SK-N-SH (cell line): ENCODE measurements at regions not wholly inside any gene's neighbourhood (a gene's known extent, or its start where the extent isn't known, plus 50 kb on each side); places are given as distances from the start of the nearest gene placed in this dataset.

Source experiments
- CTCF ChIA-PET: fragments of 300-600, 350-600 bp; formaldehyde crosslinking; extraction: SDS; loops from one replicate; lab custom pipeline; 2021; lab: Yijun Ruan, JAX
- POLR2A ChIA-PET: fragments of 350-600 bp; sonication (Branson Sonifier 250); formaldehyde crosslinking; extraction: SDS; loops from one replicate; lab custom pipeline; 2020; ENCODE audit warnings: antibody characterized with exemption, inconsistent platforms; lab: Yijun Ruan, JAX
- DNase-seq: peaks from one replicate; pipeline ENCODE4 v3.0.0; 2012
- H2AFZ ChIP-seq: fragments of 200-600 bp; sonication (generic); 2 replicates; pipeline ENCODE4 v1.8.1; 2016; ENCODE audit warnings: antibody characterized with exemption, mild to moderate bottlenecking, low read depth
- H3F3A ChIP-seq: fragments of 200-600 bp; sonication (generic); replicated peaks from 2 replicates; pipeline ENCODE3; 2016; ENCODE audit warnings: antibody characterized with exemption, mild to moderate bottlenecking; ENCODE audit not compliant: insufficient read depth
- H3K27ac ChIP-seq, 2 experiments: fragments of 200-500 bp in 1 of 2; fragments of 200-600 bp in 1 of 2; sonication (Bioruptor generic) in 1 of 2; sonication (generic), shearing (Covaris generic) in 1 of 2; 2 replicates each; pipeline versions ENCODE4 v1.5.1 to v1.6.1; 2014 to 2016; ENCODE audit warnings: low read depth in 2 of 2, inconsistent platforms in 1 of 2, low read length in 1 of 2, mild to moderate bottlenecking in 1 of 2, mixed read lengths in 1 of 2
- H3K27me3 ChIP-seq: fragments of 200-600 bp; sonication (generic), shearing (Covaris generic); 2 replicates; pipeline ENCODE4 v1.6.1; 2016; ENCODE audit warnings: mixed run types; ENCODE audit not compliant: insufficient read depth
- H3K36me3 ChIP-seq, 2 experiments: fragments of 200-500 bp in 1 of 2; fragments of 200-600 bp in 1 of 2; sonication (Bioruptor generic) in 1 of 2; sonication (generic) in 1 of 2; replicated peaks in 1 of 2; 2 replicates each; pipeline versions ENCODE3 to v1.5.1; 2014 to 2016; ENCODE audit warnings: low read length in 1 of 2, mild to moderate bottlenecking in 1 of 2; ENCODE audit not compliant: insufficient read depth in 2 of 2, control insufficient read depth in 1 of 2
- H3K4me1 ChIP-seq, 2 experiments: fragments of 200-500 bp in 1 of 2; fragments of 200-600 bp in 1 of 2; sonication (Bioruptor generic) in 1 of 2; sonication (generic), shearing (Covaris generic) in 1 of 2; 2 replicates each; pipeline versions ENCODE4 v1.5.1 to v1.6.1; 2014 to 2016; ENCODE audit warnings: low read depth in 1 of 2, low read length in 1 of 2, mixed run types in 1 of 2; ENCODE audit not compliant: insufficient read depth in 2 of 2, control insufficient read depth in 1 of 2
- H3K4me2 ChIP-seq: fragments of 200-600 bp; sonication (generic), shearing (Covaris generic); 2 replicates; pipeline ENCODE4 v1.6.1; 2017; ENCODE audit warnings: mixed run types
- H3K4me3 ChIP-seq, 2 experiments: fragments of 200-500 bp in 1 of 2; fragments of 200-600 bp in 1 of 2; sonication (Bioruptor generic) in 1 of 2; sonication (generic), shearing (Covaris generic) in 1 of 2; 2 replicates each; pipeline versions ENCODE4 v1.5.1 to v1.8.1; 2014 to 2016; ENCODE audit warnings: low read depth in 2 of 2, inconsistent platforms in 1 of 2, low read length in 1 of 2, mild to moderate bottlenecking in 1 of 2, mixed read lengths in 1 of 2, moderate library complexity in 1 of 2
- H3K79me2 ChIP-seq: fragments of 200-600 bp; sonication (generic); 2 replicates; pipeline ENCODE4 v1.8.1; 2017; ENCODE audit warnings: mild to moderate bottlenecking; ENCODE audit not compliant: insufficient read depth
- H3K9ac ChIP-seq: fragments of 200-600 bp; sonication (generic); 2 replicates; pipeline ENCODE4 v1.6.1; 2017; ENCODE audit warnings: mixed run types
- H3K9me2 ChIP-seq: fragments of 200-600 bp; sonication (generic); 2 replicates; pipeline ENCODE4 v1.6.1; 2017; ENCODE audit warnings: mixed run types
- H3K9me3 ChIP-seq: fragments of 200-600 bp; sonication (generic); 2 replicates; pipeline ENCODE4 v1.6.1; 2017; ENCODE audit warnings: mixed run types, mild to moderate bottlenecking, moderate library complexity
- H4K20me1 ChIP-seq: fragments of 200-600 bp; sonication (generic); 2 replicates; pipeline ENCODE4 v1.6.1; 2017; ENCODE audit warnings: mild to moderate bottlenecking, mixed run types; ENCODE audit not compliant: insufficient read depth
- CHD2 ChIP-seq: fragments of 150-350 bp; IDR thresholded peaks from 2 replicates; pipeline ENCODE4 v1.6.1; 2018; ENCODE audit warnings: low read length; ENCODE audit not compliant: partially characterized antibody
- CTCF ChIP-seq: fragments of 200-600 bp; sonication (generic); IDR thresholded peaks from 2 replicates; pipeline ENCODE4 v1.6.1; 2017; ENCODE audit warnings: antibody characterized with exemption, mild to moderate bottlenecking, moderate library complexity
- ELF1 ChIP-seq: IDR thresholded peaks from 2 replicates; pipeline ENCODE4 v1.4.0; 2012
- EZH2phosphoT487 ChIP-seq: fragments of 200-600 bp; sonication (generic); IDR thresholded peaks from 2 replicates; pipeline ENCODE4 v1.6.1; 2017; ENCODE audit warnings: low read depth, mixed run types, mild to moderate bottlenecking, antibody characterized with exemption, moderate library complexity, borderline replicate concordance
- FOSL2 ChIP-seq: IDR thresholded peaks from 2 replicates; pipeline ENCODE4 v1.4.0; 2012; ENCODE audit warnings: low read depth, mild to moderate bottlenecking, moderate library complexity, borderline replicate concordance
- FOXJ3 ChIP-seq: sonication (generic); formaldehyde crosslinking; IDR thresholded peaks from 2 replicates; pipeline ENCODE4 v1.5.1; 2020; ENCODE audit warnings: mild to moderate bottlenecking, missing genetic modification reagents
- FOXM1 ChIP-seq: IDR thresholded peaks from 2 replicates; pipeline ENCODE4 v1.4.0; 2012; ENCODE audit warnings: low read depth, mild to moderate bottlenecking
- GABPA ChIP-seq: IDR thresholded peaks from 2 replicates; pipeline ENCODE4 v1.4.0; 2012; ENCODE audit warnings: low read depth, mild to moderate bottlenecking
- GATA2 ChIP-seq: sonication (generic); formaldehyde crosslinking; IDR thresholded peaks from 2 replicates; pipeline ENCODE4 v1.5.0; 2020; ENCODE audit warnings: mild to moderate bottlenecking, missing genetic modification reagents
- MAX ChIP-seq: IDR thresholded peaks from 2 replicates; pipeline ENCODE4 v1.4.0; 2012; ENCODE audit warnings: low read depth
- MEF2A ChIP-seq: IDR thresholded peaks from 2 replicates; pipeline ENCODE4 v1.4.0; 2012; ENCODE audit warnings: low read depth, borderline replicate concordance
- MXI1 ChIP-seq: IDR thresholded peaks from 2 replicates; pipeline ENCODE4 v1.6.1; 2012; ENCODE audit warnings: mild to moderate bottlenecking, low read depth, low read length, improper control_type of control experiment
- NFIC ChIP-seq: IDR thresholded peaks from 2 replicates; pipeline ENCODE4 v1.4.0; 2012; ENCODE audit warnings: borderline replicate concordance
- RAD21 ChIP-seq: IDR thresholded peaks from 2 replicates; pipeline ENCODE4 v1.6.1; 2012; ENCODE audit warnings: mild to moderate bottlenecking, low read length
- RCOR1 ChIP-seq: fragments of 150-350 bp; IDR thresholded peaks from 2 replicates; pipeline ENCODE4 v1.6.1; 2017; ENCODE audit warnings: antibody characterized with exemption, low read length
- REST ChIP-seq: IDR thresholded peaks from 2 replicates; pipeline ENCODE4 v1.6.1; 2012; ENCODE audit warnings: mild to moderate bottlenecking, low read depth, low read length, moderate library complexity
- SIN3A ChIP-seq: IDR thresholded peaks from 2 replicates; pipeline ENCODE4 v1.6.1; 2012; ENCODE audit warnings: low read depth, mild to moderate bottlenecking, low read length, moderate library complexity, borderline replicate concordance
- SMC3 ChIP-seq: IDR thresholded peaks from 2 replicates; pipeline ENCODE4 v1.6.1; 2012; ENCODE audit warnings: low read depth, low read length, improper control_type of control experiment
- TCF12 ChIP-seq: IDR thresholded peaks from 2 replicates; pipeline ENCODE4 v1.4.0; 2012
- TEAD4 ChIP-seq: IDR thresholded peaks from 2 replicates; pipeline ENCODE4 v1.4.0; 2012; ENCODE audit warnings: mild to moderate bottlenecking, borderline replicate concordance; ENCODE audit not compliant: insufficient read depth
- USF1 ChIP-seq: IDR thresholded peaks from 2 replicates; pipeline ENCODE4 v1.4.0; 2012; ENCODE audit warnings: low read depth, borderline replicate concordance
- WGBS: methylation state at CpG from one replicate; pipeline ENCODE4 v1.1.6; 2017; ENCODE audit warnings: low lambda C conversion rate; 5-methylcytosine and 5-hydroxymethylcytosine counted together
- TF ChIP-seq, protein P1 (sequence below): fragments of 150-350 bp; IDR thresholded peaks from 2 replicates; pipeline ENCODE4 v1.6.1; 2016; ENCODE audit warnings: mild to moderate bottlenecking, low read depth, low read length

- DNase-seq, result no peak
- H4K20me1 ChIP-seq, result no peaks in the 10 kb centered on the region
- H3K4me2 ChIP-seq, result no peak overlapping the region
- H3K27me3 ChIP-seq, result no peaks in the 10 kb centered on the region
- H3K79me2 ChIP-seq, result no peaks in the 10 kb centered on the region
- CTCF ChIA-PET, result no interaction called here
- no peaks in the 10 kb centered on the region for H3K36me3 ChIP-seq
- TF ChIP-seq RCOR1, result no peak
- TF ChIP-seq SIN3A, result no peak
- TF ChIP-seq CHD2, result no peak
- TF ChIP-seq REST, result no peak
- no peaks in the 10 kb centered on the region for H3F3A ChIP-seq
- H3K9me2 ChIP-seq, result no peaks in the 10 kb centered on the region
- H3K4me1 ChIP-seq, result no peaks in the 10 kb centered on the region
- no peak overlapping the region for H3K27ac ChIP-seq
- no peak overlapping the region for H3K9ac ChIP-seq
- POLR2A ChIA-PET, result no interaction called here
- H3K4me3 ChIP-seq, result no peak overlapping the region
- no peaks in the 10 kb centered on the region for H3K9me3 ChIP-seq
- no peak overlapping the region for H2AFZ ChIP-seq
Observed at GRCh38 chr2:31711737-31712136, 131.0 kb upstream of the SRD5A2 start.

DNA sequence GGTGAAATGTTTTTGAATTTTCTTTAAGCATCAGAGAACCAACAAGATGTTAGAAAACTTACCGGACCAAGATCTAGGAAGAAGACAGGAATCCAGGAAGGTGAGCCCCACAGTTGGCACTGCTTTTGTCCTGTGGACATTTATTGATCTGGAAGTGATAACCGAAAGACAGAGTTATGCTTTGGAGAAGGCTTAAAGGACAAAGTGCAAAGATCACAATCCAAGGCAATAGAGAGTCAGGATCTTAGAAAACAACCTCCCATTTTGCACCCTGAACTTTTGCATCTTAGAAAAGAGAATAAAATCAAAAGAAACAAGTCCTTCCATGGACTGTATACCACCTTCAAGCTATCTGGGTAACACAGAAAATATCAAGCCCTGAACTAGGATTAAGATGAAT lies 129.4 kb upstream of the SRD5A2 start:
- Histone ChIP-seq H3K36me3 (no peaks in the 10 kb centered on the region), H3K9ac (no peak overlapping the region), H3K27ac (no peak overlapping the region), H3K9me2 (no peaks in the 10 kb centered on the region), H3F3A (no peaks in the 10 kb centered on the region), H3K4me3 (no peak overlapping the region), H3K4me2 (no peak overlapping the region), H3K27me3 (no peaks in the 10 kb centered on the region), H3K4me1 (no peaks in the 10 kb centered on the region), H2AFZ (no peak overlapping the region), H4K20me1 (no peaks in the 10 kb centered on the region), H3K9me3 (no peaks in the 10 kb centered on the region), H3K79me2 (no peaks in the 10 kb centered on the region)
- no peak for TF ChIP-seq FOXM1
- TF ChIP-seq SIN3A, result no peak
- TF ChIP-seq ELF1, result no peak
- no peak for TF ChIP-seq NFIC
- TF ChIP-seq CTCF, result no peak
- TF ChIP-seq EZH2phosphoT487, result no peak
- TF ChIP-seq TEAD4, result no peak
- no peak for TF ChIP-seq FOSL2
- TF ChIP-seq RAD21, result no peak
- no peak for TF ChIP-seq FOXJ3 (CRISPR knock-in tag)
- TF ChIP-seq GABPA, result no peak
- no peak for TF ChIP-seq USF1
- TF ChIP-seq GATA2, result no peak
- TF ChIP-seq CHD2, result no peak
- no peak for TF ChIP-seq SMC3
- no peak for TF ChIP-seq MEF2A
- TF ChIP-seq MXI1, result no peak
- TF ChIP-seq, protein P1, sequence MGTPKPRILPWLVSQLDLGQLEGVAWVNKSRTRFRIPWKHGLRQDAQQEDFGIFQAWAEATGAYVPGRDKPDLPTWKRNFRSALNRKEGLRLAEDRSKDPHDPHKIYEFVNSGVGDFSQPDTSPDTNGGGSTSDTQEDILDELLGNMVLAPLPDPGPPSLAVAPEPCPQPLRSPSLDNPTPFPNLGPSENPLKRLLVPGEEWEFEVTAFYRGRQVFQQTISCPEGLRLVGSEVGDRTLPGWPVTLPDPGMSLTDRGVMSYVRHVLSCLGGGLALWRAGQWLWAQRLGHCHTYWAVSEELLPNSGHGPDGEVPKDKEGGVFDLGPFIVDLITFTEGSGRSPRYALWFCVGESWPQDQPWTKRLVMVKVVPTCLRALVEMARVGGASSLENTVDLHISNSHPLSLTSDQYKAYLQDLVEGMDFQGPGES, result no peak
- no peak for TF ChIP-seq TCF12
- TF ChIP-seq MAX, result no peak
- no peak for DNase-seq
- CTCF ChIA-PET, result no interaction called here
- WGBS, result 30% methylated on average over 2 of the region's 2 CpGs
- POLR2A ChIA-PET, result no interaction called here
